Activated naive CD8-positive, alpha-beta T cell treated with anti-CD3 and anti-CD28 coated beads, Interleukin-2, amount 10 ng/mL, durations not matched to agents 7 days and 5 days (primary cell): ENCODE measurements at regions not wholly inside any gene's neighbourhood (a gene's known extent, or its start where the extent isn't known, plus 50 kb on each side); places are given as distances from the start of the nearest gene placed in this dataset.

Experiments used
- ATAC-seq: fragments of 150-1000 bp; cut with Tn5 transposase; one replicate; pipeline ENCODE4 v1.10.0; 2021; ENCODE audit warnings: low read depth, moderate library complexity
- POLR2A ChIA-PET: fragments of 350-600 bp; sonication (Branson Sonifier 250); formaldehyde crosslinking; loops from one replicate; lab custom pipeline; 2021; ENCODE audit warnings: antibody characterized with exemption; lab: Charles Lee
- DNase-seq: peaks from one replicate; pipeline ENCODE4 v3.0.0; 2021
- H3K27ac Mint-ChIP-seq: one replicate; pipeline ENCODE4 v1.8.0; 2022; ENCODE audit warnings: mild to moderate bottlenecking, mixed read lengths
- H3K27me3 Mint-ChIP-seq: one replicate; pipeline ENCODE4 v1.8.0; 2022; ENCODE audit warnings: mild to moderate bottlenecking, moderate library complexity, mixed read lengths
- H3K36me3 Mint-ChIP-seq: one replicate; pipeline ENCODE4 v1.8.0; 2021; ENCODE audit warnings: mild to moderate bottlenecking, mixed read lengths
- H3K4me1 Mint-ChIP-seq: one replicate; pipeline ENCODE4 v1.8.0; 2021; ENCODE audit warnings: mixed read lengths
- H3K4me3 Mint-ChIP-seq: one replicate; pipeline ENCODE4 v1.8.0; 2022; ENCODE audit warnings: mild to moderate bottlenecking, moderate library complexity, mixed read lengths
- H3K9me3 Mint-ChIP-seq: one replicate; pipeline ENCODE4 v1.8.0; 2021; ENCODE audit warnings: mixed read lengths

DNA sequence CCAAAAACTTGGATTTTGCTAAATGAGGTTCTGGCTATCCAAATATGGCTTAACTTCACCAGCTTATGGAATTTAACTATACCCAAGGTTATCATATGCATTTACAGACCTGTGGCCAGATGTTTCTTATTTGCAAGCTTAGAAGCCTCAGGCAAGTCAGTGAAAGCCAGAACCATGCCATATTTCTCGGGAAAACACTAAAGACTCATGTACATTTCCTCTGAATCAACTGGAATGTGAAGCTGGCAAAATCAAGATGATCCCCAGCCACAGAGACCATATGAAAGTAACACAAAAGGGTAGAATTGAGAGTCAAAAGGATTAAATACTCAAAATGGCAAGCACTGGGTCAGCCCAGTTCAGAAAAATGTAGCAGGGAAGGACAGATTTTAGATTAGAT lies 76.4 kb upstream of the SLC1A1 start:
- H3K27ac Mint-ChIP-seq = no peak overlapping the region

DNA sequence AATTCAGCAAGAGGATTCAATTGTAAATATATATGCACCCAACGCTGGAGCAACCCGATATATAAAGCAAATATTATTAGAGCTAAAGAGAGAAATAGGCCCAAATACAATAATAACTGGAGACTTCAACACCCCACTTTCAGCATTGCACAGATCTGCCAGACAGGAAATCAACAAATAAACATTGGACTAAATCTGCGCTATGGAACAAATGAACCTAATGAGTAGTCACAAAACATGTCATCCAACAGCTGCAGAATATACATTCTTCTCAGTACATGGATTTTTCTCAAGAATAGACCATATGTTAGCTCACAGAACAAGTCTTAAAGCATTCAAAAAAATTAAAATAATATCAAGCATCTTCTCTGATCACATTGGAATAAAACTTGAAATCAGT lies 86.1 kb upstream of the SLC1A1 start:
- Mint-ChIP-seq H3K27me3 (peaks cover 7% of the 10 kb centered on the region), H3K4me1 (no peaks in the 10 kb centered on the region), H3K36me3 (peaks cover 6% of the 10 kb centered on the region), H3K4me3 (no peak overlapping the region), H3K9me3 (peaks cover 16% of the 10 kb centered on the region), H3K27ac (no peak overlapping the region)
- DNase-seq (no peak), ATAC-seq (no peak)
- POLR2A ChIA-PET = no interaction called here

More for the DNA sequence above, 76.4 kb upstream of the SLC1A1 start:
- Mint-ChIP-seq H3K9me3 (no peaks in the 10 kb centered on the region), H3K4me3 (no peak overlapping the region), H3K27me3 (peaks cover 3% of the 10 kb centered on the region), H3K4me1 (no peaks in the 10 kb centered on the region), H3K36me3 (no peaks in the 10 kb centered on the region)
- ATAC-seq (no peak), DNase-seq (no peak)
- POLR2A ChIA-PET = no interaction called here

DNA sequence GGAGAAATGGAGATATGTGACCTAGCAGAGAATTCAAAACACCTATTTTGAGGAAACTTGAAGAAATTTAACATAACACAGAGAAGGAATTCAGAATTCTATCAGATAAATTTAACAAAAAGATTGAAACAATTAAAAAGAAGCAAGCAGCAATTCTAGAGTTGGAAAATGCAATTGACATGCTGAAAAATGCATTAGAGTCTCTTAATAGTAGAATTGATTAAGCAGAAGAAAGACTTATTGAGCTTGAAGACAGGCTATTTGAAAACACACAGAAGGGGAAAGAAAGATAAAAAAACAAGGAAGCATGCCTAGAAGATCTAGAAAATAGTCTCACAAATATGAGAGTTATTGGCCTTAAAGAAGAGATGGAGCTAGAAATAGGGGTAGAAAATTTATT lies 87.8 kb upstream of the SLC1A1 start:
- H3K4me3 Mint-ChIP-seq = no peak overlapping the region
- H3K27ac Mint-ChIP-seq = no peak overlapping the region
- POLR2A ChIA-PET = no interaction called here
- H3K36me3 Mint-ChIP-seq = peaks cover 6% of the 10 kb centered on the region
- no peak for ATAC-seq
- no peaks in the 10 kb centered on the region for H3K4me1 Mint-ChIP-seq
- peaks cover 16% of the 10 kb centered on the region for H3K9me3 Mint-ChIP-seq
- peaks cover 10% of the 10 kb centered on the region for H3K27me3 Mint-ChIP-seq
- no peak for DNase-seq

DNA sequence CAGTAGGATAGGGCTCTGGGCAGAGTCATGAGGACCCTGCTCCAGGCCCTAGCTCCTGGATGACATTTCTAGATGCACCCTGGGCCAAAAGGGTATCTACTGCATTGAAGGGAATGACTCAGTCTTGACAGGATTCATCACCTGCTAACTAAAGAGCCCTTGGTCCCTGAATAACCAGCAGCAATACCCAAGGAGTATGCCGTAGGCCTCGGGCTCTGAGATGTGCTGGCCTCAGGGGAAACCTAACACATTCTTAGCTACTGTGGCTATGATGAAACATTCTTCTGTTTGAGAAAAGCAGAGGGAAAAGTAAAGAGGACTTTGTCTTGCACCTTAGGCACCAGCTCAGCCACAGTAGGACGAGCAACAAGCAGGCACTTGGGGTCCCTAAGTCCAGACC lies 89.5 kb upstream of the SLC1A1 start:
- Mint-ChIP-seq H3K36me3 (peaks cover 6% of the 10 kb centered on the region), H3K4me1 (no peaks in the 10 kb centered on the region), H3K4me3 (no peak overlapping the region), H3K27ac (no peak overlapping the region), H3K9me3 (peaks cover 14% of the 10 kb centered on the region), H3K27me3 (peaks cover 14% of the 10 kb centered on the region)
- POLR2A ChIA-PET = no interaction called here
- DNase-seq = no peak
- ATAC-seq = no peak

DNA sequence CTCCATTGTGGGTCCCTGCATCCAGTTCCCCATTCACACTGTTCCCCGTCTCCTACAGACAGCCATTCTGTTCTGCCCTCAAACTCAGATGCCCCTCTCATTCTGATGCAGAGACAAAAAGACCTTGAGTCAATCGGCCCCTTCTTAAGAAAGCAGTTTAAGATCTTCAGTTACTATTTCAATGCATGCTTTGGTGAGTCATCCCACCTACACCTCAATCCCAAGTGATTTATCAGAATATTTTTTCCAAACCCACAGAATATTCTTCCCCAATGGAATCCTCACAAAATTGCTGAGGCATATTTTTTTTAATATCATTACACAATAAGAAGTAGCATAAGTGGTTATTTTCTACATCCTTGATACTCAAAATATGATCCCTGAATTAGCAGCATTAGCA lies 92.4 kb upstream of the SLC1A1 start:
- peaks cover 9% of the 10 kb centered on the region for H3K27me3 Mint-ChIP-seq

DNA sequence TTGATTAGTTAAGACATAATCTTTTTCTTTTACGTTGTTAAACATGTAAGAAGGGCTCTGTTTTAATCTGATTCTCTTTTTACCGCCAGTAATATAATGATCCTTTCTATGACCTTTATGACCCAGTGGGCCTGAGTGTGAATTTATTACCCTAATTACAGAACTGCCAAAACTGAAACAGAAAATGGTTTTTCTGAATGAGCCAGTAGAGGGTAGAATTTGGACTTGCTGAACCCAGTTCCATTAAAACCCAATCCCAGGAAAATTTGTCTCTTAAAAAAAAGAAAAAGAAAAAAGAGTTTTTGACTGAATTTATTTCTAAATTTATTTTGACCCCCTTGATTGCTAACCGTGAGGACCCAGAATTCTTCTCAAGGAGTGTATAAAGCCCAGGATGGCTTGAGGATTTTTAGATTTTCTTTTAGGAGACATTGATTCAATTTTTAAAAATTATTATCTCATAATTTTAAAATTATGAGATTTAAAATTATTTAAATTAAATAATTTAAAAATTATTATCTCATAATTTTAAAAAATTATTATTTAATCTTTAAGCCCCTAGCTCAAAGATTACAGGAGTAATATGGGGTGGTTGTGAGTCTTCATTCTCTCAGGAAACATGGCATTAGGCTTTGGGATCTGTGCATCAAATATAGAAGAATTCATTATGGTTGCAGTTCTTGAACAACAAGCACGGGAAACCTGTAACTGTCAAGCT lies 94.1 kb upstream of the GLIS3 start:
- peaks cover 7% of the 10 kb centered on the region for H3K27me3 Mint-ChIP-seq
- ATAC-seq (no peak), DNase-seq (no peak)
- H3K27ac Mint-ChIP-seq = no peak overlapping the region
- POLR2A ChIA-PET = no interaction called here
- H3K4me3 Mint-ChIP-seq = no peak overlapping the region
- H3K36me3 Mint-ChIP-seq = no peaks in the 10 kb centered on the region
- no peaks in the 10 kb centered on the region for H3K4me1 Mint-ChIP-seq
- no peaks in the 10 kb centered on the region for H3K9me3 Mint-ChIP-seq

More for the DNA sequence above, 92.4 kb upstream of the SLC1A1 start:
- POLR2A ChIA-PET = no interaction called here
- Mint-ChIP-seq H3K9me3 (peaks cover 9% of the 10 kb centered on the region), H3K4me1 (no peaks in the 10 kb centered on the region), H3K4me3 (no peak overlapping the region), H3K36me3 (peaks cover 4% of the 10 kb centered on the region), H3K27ac (no peak overlapping the region)
- DNase-seq = no peak
- ATAC-seq = no peak

DNA sequence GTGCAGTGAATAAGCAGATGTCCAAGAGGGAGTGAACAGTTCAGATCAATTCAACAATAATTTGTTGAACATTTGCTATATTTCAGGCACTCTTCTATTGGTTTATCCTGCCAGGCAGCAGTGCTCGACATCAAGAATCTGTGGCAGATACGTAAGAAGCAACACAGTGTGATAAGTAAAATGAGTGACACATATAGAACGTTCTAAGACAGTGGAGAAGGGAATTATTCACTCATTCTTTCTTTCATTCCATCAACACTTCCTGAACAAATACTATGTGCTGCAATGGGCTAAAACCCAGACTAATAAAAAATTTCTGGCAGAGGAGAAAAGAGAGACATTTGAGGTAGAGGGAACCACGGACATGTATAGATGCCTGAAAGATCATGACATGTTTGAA lies 89.9 kb upstream of the GLIS3 start:
- H3K27me3 Mint-ChIP-seq = no peaks in the 10 kb centered on the region
- H3K4me1 Mint-ChIP-seq = no peaks in the 10 kb centered on the region
- DNase-seq (no peak), ATAC-seq (no peak)
- no peak overlapping the region for H3K4me3 Mint-ChIP-seq
- POLR2A ChIA-PET = no interaction called here
- H3K27ac Mint-ChIP-seq = no peak overlapping the region
- H3K36me3 Mint-ChIP-seq = no peaks in the 10 kb centered on the region
- no peaks in the 10 kb centered on the region for H3K9me3 Mint-ChIP-seq

DNA sequence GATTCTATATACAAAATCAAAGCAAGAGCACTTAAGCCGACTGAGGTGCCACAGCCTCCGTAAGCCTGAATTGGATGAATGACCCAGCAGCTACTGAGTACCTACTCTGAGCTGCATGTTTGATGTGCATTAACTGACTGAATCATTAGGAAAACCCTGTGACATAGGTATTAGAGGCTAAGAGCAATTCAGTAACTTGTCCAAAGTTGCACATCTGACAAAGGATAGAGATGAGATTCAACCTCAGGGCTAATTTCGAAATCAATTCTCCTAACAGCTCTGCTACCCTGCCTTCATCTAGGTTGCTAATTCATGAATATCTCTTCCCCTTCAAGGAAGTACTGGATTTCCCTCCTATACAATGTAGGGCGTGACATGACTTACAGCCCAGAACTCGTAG lies 89.1 kb upstream of the GLIS3 start:
- no peak for ATAC-seq
- Mint-ChIP-seq H3K4me1 (no peaks in the 10 kb centered on the region), H3K9me3 (no peaks in the 10 kb centered on the region), H3K36me3 (no peaks in the 10 kb centered on the region), H3K27ac (no peak overlapping the region), H3K4me3 (no peak overlapping the region), H3K27me3 (no peaks in the 10 kb centered on the region)
- DNase-seq = no peak
- POLR2A ChIA-PET = no interaction called here

DNA sequence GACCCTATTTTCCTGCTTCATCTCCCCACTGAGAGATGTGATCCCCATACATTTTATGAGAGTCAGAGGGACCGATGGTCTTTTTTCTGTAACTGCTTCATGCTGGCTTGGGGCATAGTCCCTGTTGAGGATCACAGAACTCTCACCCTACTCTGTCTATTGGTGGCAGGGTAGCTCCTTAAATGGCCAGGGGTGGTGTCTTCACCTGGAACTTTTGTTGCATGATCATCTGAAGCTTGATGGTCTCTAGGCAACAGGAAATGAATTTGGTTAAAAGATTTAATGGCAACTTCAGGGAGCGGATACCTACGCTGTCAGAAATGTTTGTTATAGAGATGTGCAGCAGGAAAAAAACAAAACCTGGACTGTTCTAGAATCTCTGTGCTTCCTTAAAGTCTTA lies 87.0 kb upstream of the GLIS3 start:
- ATAC-seq (no peak), DNase-seq (no peak)
- Mint-ChIP-seq H3K27me3 (no peaks in the 10 kb centered on the region), H3K4me3 (no peak overlapping the region), H3K36me3 (no peaks in the 10 kb centered on the region), H3K27ac (no peak overlapping the region), H3K9me3 (no peaks in the 10 kb centered on the region), H3K4me1 (no peaks in the 10 kb centered on the region)
- POLR2A ChIA-PET = no interaction called here

DNA sequence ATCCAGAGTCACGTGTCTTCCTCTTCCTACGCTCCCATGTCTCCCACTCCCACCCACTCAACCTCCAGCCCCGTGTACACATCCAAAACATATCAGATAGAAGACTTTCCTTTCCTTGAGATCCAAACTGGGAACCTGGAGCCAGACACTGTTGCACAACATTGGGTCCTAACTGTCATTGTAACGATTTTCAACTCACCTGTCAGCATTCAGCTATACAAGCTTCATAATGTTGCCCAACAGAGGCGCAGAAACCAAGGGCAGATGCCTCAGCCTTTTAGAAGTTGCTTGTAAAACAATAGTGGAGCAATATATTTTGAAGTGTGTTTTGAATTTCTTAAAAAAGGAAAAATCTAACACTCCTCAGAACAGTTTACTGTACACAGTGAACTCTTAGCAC lies 84.9 kb upstream of the GLIS3 start:
- Mint-ChIP-seq H3K27me3 (peaks cover 3% of the 10 kb centered on the region), H3K36me3 (no peaks in the 10 kb centered on the region), H3K9me3 (no peaks in the 10 kb centered on the region), H3K4me1 (no peaks in the 10 kb centered on the region), H3K4me3 (no peak overlapping the region), H3K27ac (no peak overlapping the region)
- ATAC-seq (no peak), DNase-seq (no peak)
- POLR2A ChIA-PET = no interaction called here

DNA sequence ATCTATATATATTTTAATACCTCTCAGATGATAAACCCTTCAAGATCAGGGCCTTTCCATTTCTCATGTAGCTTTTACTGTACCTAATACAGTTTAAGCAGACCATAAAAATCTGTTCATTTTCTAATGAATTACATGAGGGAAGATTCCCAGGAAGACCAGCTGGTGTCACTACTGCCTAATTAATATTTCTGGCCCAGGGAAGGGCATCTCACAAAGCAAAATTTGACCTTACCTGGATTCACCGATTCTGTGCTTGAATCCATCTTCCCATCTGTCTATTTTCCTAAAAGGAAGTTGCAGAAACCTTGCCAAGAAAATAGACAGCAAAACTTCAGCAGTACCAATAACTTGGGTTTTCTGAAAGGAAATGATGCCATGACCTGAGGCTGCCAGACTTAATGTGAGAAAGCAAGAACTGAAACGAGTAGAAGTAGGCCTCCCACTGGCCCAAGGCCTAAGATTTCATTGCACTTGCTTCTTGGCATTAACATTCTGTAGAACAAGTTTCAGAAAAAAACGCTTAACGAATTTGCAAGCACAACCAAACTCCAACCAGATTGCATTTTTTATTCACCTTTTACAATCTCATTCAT lies 83.0 kb upstream of the GLIS3 start:
- ATAC-seq = no peak

DNA sequence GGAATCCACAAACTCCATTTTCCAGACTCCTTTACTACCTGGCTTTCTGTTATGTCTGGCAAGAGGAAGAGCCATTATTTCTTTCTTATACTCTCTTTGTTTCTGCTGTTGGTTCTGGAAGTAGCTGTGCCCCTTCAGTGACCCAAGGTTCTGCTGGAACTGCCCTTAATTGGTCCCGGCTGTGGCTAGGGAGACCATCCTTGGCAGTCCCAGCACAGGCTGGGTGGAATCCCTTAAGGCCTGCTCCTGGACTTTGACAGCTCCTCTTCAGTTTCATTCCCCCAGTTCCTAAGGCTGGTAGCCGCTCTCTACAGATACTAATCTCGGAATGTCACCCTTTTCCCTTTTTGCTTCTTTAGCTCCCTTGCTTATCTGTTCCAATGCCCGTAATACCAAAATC lies 81.9 kb upstream of the GLIS3 start:
- ATAC-seq (no peak), DNase-seq (no peak)
- POLR2A ChIA-PET = no interaction called here
- Mint-ChIP-seq H3K9me3 (no peaks in the 10 kb centered on the region), H3K36me3 (no peaks in the 10 kb centered on the region), H3K27ac (no peak overlapping the region), H3K4me1 (no peaks in the 10 kb centered on the region), H3K27me3 (peaks cover 5% of the 10 kb centered on the region), H3K4me3 (no peak overlapping the region)

More for the DNA sequence above, 83.0 kb upstream of the GLIS3 start:
- Mint-ChIP-seq H3K36me3 (no peaks in the 10 kb centered on the region), H3K4me1 (no peaks in the 10 kb centered on the region), H3K27ac (no peak overlapping the region), H3K4me3 (no peak overlapping the region), H3K27me3 (peaks cover 3% of the 10 kb centered on the region), H3K9me3 (no peaks in the 10 kb centered on the region)
- no peak for DNase-seq
- POLR2A ChIA-PET = no interaction called here

DNA sequence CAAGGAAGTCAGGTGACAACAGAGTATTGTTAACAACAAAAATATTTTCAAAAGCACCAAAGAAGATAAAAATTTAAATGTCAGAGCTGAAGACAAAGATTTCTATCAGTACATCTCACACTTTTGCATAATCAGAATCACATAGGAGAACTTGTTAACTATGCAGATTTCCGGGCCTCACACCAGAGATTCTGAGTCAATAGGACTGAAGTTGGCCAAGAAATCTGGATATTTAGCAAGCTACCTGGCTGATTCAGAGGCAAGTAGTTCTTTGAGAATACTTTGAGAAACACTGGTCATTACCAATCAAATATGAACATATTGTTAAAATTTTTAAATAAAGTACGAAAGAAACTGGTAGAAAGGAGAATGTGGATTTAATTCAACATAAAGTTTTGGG lies 80.5 kb upstream of the GLIS3 start:
- POLR2A ChIA-PET = no interaction called here
- ATAC-seq (no peak), DNase-seq (no peak)
- Mint-ChIP-seq H3K27me3 (peaks cover 9% of the 10 kb centered on the region), H3K36me3 (no peaks in the 10 kb centered on the region), H3K9me3 (no peaks in the 10 kb centered on the region), H3K4me1 (no peaks in the 10 kb centered on the region), H3K27ac (no peak overlapping the region), H3K4me3 (no peak overlapping the region)

DNA sequence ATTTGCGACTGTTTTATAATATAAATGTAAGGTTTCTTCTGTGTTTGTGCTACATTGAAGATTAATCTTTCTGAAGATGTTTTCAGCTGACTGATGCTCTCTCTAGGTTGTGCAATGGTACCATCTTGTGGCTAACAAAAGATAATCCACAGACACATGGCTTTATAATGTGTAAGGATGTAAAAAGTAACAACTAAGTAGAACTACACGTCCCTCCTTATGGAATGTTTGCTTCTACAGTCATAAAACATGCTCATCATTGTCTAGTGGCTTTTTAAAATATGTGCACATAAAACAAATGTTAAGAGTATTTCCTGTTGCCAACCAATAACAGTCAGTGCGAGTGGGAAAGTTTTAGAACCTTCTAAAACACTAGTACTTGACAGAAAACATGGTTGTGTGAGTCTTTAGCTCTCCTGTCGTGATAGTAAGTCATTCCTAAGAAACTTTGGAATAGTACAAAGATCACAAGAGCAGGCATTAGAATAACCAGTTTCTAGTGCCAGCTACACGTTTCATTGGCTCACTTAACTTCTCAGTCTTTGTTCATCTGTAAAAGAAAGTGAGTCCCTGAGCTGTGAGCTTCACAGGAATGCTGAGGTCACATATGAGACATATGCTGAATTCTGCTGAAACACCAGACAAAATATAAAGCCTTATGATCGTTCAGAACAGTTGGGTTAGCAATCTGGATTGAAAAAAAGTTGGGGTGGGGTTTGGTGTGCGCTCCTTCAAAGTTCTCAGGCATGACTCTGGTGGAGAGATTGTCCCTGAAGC lies 75.7 kb upstream of the GLIS3 start:
- DNase-seq = no peak
- Mint-ChIP-seq H3K4me1 (no peaks in the 10 kb centered on the region), H3K36me3 (no peaks in the 10 kb centered on the region), H3K27me3 (peaks cover 13% of the 10 kb centered on the region), H3K27ac (no peak overlapping the region), H3K9me3 (no peaks in the 10 kb centered on the region), H3K4me3 (no peak overlapping the region)
- ATAC-seq = no peak
- POLR2A ChIA-PET = no interaction called here
